Activated naive CD4-positive, alpha-beta T cell (primary cell): ENCODE measurements at regions not wholly inside any gene's neighbourhood (a gene's known extent, or its start where the extent isn't known, plus 50 kb on each side); places are given as distances from the start of the nearest gene placed in this dataset.
"Not testable (repeated sequence)": the region's sequence is repeated elsewhere in the genome, so short reads cannot be mapped to it uniquely, and the experiment has no call there.

Experiments used
- DNase-seq, 4 experiments: peaks; one replicate each; lab custom pipeline; 2025; lab: John Stamatoyannopoulos, UW

DNA sequence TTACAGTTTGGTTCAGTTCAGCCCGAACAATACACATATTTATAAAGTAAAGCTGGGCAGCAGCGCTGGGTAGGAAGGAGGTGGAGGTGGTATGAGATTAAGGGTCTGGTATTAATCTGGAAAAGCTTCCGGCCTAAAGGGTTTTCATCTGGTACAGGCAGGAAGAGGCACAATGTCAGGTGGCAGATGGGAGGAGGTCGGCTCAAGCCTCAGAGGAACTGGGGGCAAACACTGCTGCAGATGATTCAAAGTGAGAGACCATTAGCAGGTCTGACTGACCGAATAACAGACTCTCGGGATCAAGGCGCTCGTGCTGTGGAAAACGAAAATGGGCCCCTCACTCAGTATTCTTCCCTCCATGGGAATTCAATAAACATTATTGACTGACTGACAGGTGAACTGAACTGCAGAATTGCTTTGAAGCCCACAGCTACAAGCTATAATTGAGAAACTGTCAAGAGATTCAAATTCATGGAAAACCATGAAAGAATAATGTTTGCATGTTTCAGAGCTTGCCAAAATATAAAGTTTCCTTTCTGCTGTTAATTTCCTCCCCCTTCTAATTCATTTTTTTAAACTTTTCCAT lies 75.3 kb downstream of the TMEM167A start:
- DNase-seq = no peak

DNA sequence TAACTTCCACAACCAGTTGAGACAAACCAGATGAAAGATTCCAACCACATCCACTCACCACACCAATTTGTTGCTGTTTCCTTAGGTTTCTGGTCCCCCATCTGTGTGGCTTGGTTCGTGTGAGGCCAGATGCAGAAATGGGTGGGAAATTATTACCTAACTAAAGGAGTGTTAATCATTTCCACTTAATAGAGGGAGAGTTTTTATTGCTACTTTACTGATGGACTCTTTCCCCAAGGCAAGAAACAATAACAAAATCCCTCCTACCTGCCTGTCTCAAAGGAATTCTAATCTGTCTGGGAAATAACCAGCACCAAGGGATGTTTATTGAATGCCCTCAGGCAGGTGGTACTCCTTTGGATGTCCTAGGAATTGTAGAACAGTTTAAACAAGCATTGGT lies 76.3 kb downstream of the TMEM167A start:
- no peak for DNase-seq

GRCh38 chr5:83000428-83000827 lies 76.8 kb downstream of the TMEM167A start:
- no peak for DNase-seq

DNA sequence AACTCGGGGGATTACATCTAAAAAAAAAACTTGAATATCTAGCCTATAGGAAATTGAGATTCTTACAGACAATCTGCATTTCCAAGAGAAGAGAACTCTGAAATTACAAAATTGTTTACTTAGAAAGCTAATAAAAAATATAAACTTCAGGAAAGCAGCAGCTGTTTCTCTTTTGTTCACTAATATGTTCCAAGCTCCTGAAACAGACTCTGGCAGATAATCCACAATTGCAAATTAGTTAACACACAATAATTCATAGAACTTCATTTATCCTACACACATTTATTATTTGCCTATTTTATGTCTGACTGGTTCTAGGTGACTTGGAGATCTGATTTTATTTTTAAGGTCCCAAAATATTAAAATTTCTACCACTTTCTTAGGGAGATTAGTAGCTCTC lies 83.8 kb downstream of the TMEM167A start:
- no peak for DNase-seq

DNA sequence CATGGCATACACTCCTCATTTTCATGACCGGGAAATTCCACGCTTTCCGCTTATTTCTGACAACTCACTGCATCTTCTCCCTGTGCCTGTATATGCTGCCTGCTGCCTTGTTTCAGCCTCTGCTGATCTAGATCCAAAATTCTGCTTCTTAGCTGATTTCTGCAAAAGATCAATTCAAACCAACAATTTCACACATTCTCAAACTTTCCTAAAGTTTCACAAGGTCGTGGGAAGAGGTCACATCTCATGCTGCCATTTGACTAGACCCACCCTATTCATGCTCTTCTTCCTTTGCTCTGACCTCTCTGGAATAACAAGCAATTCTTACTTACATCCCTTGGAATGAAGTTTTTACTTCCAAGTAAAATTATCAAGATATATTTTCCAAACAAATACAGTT lies 84.5 kb downstream of the TMEM167A start:
- no peak for DNase-seq

DNA sequence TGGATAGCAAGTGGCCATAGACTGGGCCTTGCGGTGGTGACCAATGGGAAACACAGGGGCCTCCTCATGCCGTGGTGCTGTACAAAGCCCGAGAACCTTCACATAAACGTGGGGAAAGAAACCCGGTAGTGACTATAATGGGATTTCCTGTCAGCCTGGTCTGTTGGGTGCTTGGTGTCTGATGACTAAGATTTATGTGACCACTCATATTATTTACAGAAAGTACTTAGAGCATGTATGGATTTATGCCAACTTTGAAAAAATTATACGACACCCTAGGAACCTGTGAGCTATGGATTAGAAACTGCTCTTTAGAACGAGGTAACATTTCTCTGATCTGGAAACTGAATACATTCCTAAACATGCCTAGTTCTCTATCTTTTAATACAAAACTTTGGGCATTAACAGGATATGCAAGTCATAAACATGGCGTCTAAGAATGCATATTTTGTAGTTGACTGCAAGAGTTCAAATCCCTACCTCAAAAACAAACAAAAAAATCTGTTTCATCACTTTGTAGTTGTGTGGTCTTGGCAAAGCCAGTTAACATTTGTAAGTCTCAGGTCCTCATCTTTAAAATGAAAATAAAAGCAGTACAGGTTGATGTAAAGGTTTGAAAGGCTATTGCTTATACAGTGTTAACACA lies 85.4 kb downstream of the TMEM167A start:
- DNase-seq = no peak

DNA sequence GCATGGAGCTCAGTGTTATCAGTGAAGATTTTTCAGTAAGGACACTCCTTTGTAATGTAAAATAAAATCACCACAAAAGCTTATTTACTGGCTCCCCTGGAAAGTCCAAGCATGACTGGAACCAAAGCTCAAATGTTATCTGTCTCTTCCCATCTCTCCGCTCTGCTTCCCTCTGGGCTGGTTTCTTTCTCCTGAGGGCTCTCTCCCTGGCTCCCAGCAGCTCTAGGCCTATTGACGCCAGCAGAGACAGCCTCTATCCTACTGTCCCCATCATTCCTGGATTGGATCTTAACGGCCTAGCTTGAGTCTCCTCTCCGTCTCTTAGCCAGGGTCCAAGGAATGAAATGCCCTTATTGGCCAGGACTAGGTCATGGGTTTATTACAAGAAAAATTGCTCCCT lies 86.1 kb downstream of the TMEM167A start:
- DNase-seq = no peak

DNA sequence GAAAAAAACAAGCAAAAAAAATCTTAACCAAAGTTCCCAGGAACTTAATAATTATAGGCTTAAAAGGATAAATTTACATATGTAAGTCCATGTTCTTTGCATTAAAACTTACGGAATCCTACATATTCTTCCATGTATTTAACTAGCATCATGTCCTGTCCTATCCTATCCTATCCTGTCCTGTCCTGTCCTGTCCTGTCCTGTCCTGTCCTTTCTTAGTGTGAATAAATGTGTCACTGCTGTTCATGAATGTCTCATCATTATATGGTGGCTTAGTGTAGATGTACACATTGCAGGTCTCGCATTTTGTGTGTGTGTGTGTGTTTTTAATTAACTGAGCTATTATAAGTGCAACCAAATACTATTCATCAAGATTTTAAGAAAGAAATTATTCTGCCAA lies 90.0 kb downstream of the TMEM167A start:
- no peak for DNase-seq

GRCh38 chr5:82986404-82986803 lies 90.8 kb downstream of the TMEM167A start:
- DNase-seq = no peak

DNA sequence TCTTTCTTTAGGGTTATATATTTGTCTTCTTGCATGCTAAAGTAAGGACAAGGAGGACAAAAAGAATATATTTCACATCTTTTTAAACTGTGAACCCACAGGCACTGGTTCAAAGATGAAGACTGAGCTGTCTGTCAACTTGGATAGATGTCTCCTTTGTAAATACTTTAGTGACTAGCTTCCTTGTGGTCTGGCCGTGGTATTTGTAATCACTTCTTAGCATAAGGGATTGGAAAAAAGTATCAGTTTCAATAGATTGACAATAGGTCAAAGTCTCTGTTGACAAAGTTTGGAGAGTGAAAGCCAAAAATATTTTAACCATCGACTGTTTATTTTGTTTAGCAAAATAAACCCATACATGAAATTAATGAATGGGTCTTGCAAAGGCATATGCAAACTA lies 91.4 kb downstream of the TMEM167A start:
- no peak for DNase-seq

- DNase-seq = no peak
Observed at GRCh38 chr5:82984786-82985735, 92.1 kb downstream of the TMEM167A start.

- DNase-seq = no peak
Observed at GRCh38 chr5:82982846-82983245, 94.3 kb downstream of the TMEM167A start.

- DNase-seq = not testable (repeated sequence)
Observed at GRCh38 chr5:82976887-82977286, 100.3 kb downstream of the TMEM167A start.

- DNase-seq = no peak
Observed at GRCh38 chr5:82975812-82976211, 101.4 kb downstream of the TMEM167A start.

GRCh38 chr5:82975396-82975795 lies 101.8 kb downstream of the TMEM167A start:
- DNase-seq = no peak

GRCh38 chr5:82974346-82974745 lies 102.8 kb downstream of the TMEM167A start:
- DNase-seq = not testable (repeated sequence)

GRCh38 chr5:82971901-82972300 lies 105.3 kb downstream of the TMEM167A start:
- no peak for DNase-seq

- not testable (repeated sequence) for DNase-seq
Observed at GRCh38 chr5:82971034-82971806, 106.0 kb downstream of the TMEM167A start.

DNA sequence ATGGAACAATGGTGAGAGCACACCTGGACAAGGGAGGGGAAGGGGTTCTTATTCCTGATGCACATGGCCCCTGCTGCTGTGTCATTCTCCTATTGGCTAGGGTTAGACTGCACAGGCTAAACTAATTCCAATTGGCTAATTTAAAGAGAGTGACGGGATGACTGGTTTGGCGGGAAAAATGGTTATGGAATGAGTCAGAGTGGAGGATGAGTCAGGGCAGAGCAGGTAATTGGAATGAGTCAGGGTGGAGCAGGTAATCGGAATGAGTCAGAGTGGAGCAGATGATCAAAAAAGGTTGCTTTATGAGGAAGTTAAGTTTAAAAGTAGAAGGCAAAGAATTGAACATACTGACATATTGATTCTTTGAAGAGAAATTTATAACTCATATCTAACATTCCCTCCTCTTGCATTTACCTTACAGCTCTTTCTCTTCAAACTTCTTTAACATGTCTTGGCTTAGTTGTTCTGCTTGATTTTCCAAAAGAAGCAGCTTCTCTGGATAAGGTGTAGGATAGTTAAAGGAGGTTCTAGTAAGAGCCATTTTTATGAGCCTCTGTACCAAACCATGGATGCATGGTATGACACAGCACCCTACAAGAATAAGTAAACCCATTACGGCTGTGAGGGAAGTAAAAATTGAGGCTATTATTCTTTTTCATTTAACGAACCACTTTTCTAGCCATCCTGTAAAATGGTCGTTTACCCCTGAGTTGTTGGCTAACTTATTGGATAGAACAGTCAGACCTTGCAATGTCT lies 107.8 kb downstream of the TMEM167A start:
- DNase-seq = not testable (repeated sequence)

DNA sequence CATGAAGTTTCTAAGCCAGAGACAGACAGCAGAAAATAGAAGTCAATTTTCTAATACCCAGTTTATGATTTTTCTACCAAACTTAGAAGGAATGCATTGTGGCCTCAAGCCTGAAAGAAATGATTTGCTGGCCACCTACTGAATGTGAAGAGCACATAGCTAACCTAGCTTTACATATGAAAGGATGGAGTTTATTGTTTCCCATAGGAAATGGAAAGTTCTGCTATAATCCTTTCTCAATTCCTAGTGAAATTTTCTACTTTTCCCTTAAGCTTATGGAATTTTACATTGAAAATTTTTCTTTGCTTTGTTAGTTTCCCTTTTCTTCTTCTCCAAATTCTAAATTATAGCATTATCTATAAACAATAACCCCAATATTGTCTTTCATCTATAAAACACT lies 110.1 kb downstream of the TMEM167A start:
- no peak for DNase-seq

GRCh38 chr5:82959466-82959865 lies 117.7 kb downstream of the TMEM167A start:
- no peak for DNase-seq
